DOHH2 (cell line): ENCODE measurements at regions not wholly inside any gene's neighbourhood (a gene's known extent, or its start where the extent isn't known, plus 50 kb on each side); places are given as distances from the start of the nearest gene placed in this dataset.

Experiments used
- EZH2phosphoT487 ChIP-seq: fragments of 200-600 bp; sonication (generic); IDR thresholded peaks from 2 replicates; pipeline ENCODE4 v1.6.1; 2017; ENCODE audit warnings: borderline replicate concordance, mild to moderate bottlenecking, antibody characterized with exemption, low read length, moderate library complexity, mixed read lengths
- TF ChIP-seq, protein P1 (sequence below): fragments of 200-600 bp; sonication (generic); IDR thresholded peaks from one replicate; pipeline ENCODE4 v1.5.1; 2014; ENCODE audit warnings: antibody characterized with exemption, mild to moderate bottlenecking, low read depth, low read length; ENCODE audit not compliant: poor library complexity, severe bottlenecking

DNA sequence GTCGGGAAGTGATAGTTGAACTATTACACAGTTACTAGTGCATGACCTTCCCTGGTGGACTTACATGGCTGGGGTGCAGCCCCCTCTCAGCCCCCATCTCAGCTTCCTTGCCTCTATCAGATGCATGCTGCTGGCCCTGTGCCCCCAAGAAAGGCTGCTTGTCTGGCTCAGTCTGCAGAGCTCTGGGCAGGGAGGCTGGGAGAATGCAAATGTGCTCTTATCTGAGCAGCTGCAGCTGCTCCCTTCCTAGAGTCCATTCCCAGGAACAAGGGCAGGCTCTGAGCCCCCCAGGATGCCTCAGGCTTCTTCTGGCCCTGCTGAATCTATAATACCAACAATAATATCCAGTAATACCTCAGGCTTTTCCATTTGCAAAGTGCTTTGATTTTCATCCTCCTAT, 218.1 kb upstream of the SRRM4 start:
- TF ChIP-seq, protein P1, sequence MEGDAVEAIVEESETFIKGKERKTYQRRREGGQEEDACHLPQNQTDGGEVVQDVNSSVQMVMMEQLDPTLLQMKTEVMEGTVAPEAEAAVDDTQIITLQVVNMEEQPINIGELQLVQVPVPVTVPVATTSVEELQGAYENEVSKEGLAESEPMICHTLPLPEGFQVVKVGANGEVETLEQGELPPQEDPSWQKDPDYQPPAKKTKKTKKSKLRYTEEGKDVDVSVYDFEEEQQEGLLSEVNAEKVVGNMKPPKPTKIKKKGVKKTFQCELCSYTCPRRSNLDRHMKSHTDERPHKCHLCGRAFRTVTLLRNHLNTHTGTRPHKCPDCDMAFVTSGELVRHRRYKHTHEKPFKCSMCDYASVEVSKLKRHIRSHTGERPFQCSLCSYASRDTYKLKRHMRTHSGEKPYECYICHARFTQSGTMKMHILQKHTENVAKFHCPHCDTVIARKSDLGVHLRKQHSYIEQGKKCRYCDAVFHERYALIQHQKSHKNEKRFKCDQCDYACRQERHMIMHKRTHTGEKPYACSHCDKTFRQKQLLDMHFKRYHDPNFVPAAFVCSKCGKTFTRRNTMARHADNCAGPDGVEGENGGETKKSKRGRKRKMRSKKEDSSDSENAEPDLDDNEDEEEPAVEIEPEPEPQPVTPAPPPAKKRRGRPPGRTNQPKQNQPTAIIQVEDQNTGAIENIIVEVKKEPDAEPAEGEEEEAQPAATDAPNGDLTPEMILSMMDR: no peak
- no peak for TF ChIP-seq EZH2phosphoT487
